Panc1 (cell line): ENCODE measurements at regions not wholly inside any gene's neighbourhood (a gene's known extent, or its start where the extent isn't known, plus 50 kb on each side); places are given as distances from the start of the nearest gene placed in this dataset.

Source experiments
- ATAC-seq: fragments of 200-7000 bp; cut with Tn5 transposase; 2 replicates; pipeline ENCODE4 v1.9.1; 2020; ENCODE audit warnings: mild to moderate bottlenecking, moderate library complexity
- BruUV-seq: library from RNA; stranded (reverse); fragments of 400-500 nt; replicated peaks from 2 replicates; lab custom pipeline; 2021; lab: Mats Ljungman, UMichigan
- CTCF ChIA-PET: fragments of 300-600 bp; sonication (Branson Sonifier 250); formaldehyde crosslinking; loops from one replicate; lab custom pipeline; 2022; ENCODE audit warnings: antibody characterized with exemption; lab: Charles Lee
- POLR2A ChIA-PET: fragments of 300-600 bp; sonication (Branson Sonifier 250); formaldehyde crosslinking; loops from one replicate; lab custom pipeline; 2022; ENCODE audit warnings: antibody characterized with exemption; lab: Charles Lee
- DNase-seq: peaks from one replicate; pipeline ENCODE4 v3.0.0-alpha.2; 2010; ENCODE audit warnings: low read depth, low spot score
- H3K27ac ChIP-seq: 2 replicates; pipeline ENCODE4 v1.5.1; 2011; ENCODE audit warnings: mild to moderate bottlenecking, low read length, inconsistent platforms
- H3K27me3 ChIP-seq: fragments of 200-500 bp; sonication (Bioruptor generic); 2 replicates; pipeline ENCODE4 v1.6.0; 2014; ENCODE audit warnings: low read length, inconsistent platforms; ENCODE audit not compliant: control insufficient read depth, insufficient read depth
- H3K36me3 ChIP-seq: fragments of 200-500 bp; sonication (Bioruptor generic); 2 replicates; pipeline ENCODE4 v1.5.1; 2014; ENCODE audit warnings: inconsistent platforms, mild to moderate bottlenecking, low read length, moderate library complexity; ENCODE audit not compliant: control insufficient read depth, insufficient read depth
- H3K4me1 ChIP-seq: 2 replicates; pipeline ENCODE4 v1.5.1; 2011; ENCODE audit warnings: inconsistent platforms, mild to moderate bottlenecking, low read length, moderate library complexity; ENCODE audit not compliant: control insufficient read depth, insufficient read depth
- H3K4me3 ChIP-seq, 2 experiments: 2 replicates each; pipeline ENCODE4 v1.5.1; 2011 to 2012; ENCODE audit warnings: low read depth in 2 of 2, low read length in 2 of 2, mild to moderate bottlenecking in 2 of 2, inconsistent platforms in 1 of 2, moderate library complexity in 1 of 2
- H3K9me3 ChIP-seq: fragments of 200-500 bp; sonication (Bioruptor generic); 2 replicates; pipeline ENCODE4 v1.5.1; 2014; ENCODE audit warnings: low read depth, mild to moderate bottlenecking, inconsistent platforms, low read length, moderate library complexity; ENCODE audit not compliant: control insufficient read depth, insufficient read depth
- CTCF ChIP-seq: fragments of 450-650 bp; IDR thresholded peaks from 2 replicates; pipeline ENCODE4 v1.5.1; 2017; ENCODE audit warnings: mild to moderate bottlenecking
- POLR2AphosphoS5 ChIP-seq: IDR thresholded peaks from 2 replicates; pipeline ENCODE4 v1.6.1; 2012; ENCODE audit warnings: mild to moderate bottlenecking, low read depth, low read length, moderate library complexity
- REST ChIP-seq, 2 experiments: IDR thresholded peaks; 2 replicates each; pipeline ENCODE4 v1.6.1; 2011 to 2012; ENCODE audit warnings: low read depth in 2 of 2, control low read depth in 1 of 2, low read length in 1 of 2, mild to moderate bottlenecking in 1 of 2, moderate library complexity in 1 of 2; ENCODE audit not compliant: insufficient read depth in 1 of 2
- SIN3A ChIP-seq: IDR thresholded peaks from 2 replicates; pipeline ENCODE4 v1.6.1; 2012; ENCODE audit warnings: low read depth, mild to moderate bottlenecking, low read length, moderate library complexity, borderline replicate concordance; ENCODE audit not compliant: insufficient read depth
- TCF7L2 ChIP-seq: IDR thresholded peaks from 2 replicates; pipeline ENCODE4 v1.6.1; 2011; ENCODE audit warnings: mild to moderate bottlenecking, low read depth, low read length, inconsistent platforms
- in situ Hi-C: cut with HindIII; loops from 2 replicates; pipeline ENCODE4 v1.10.0; 2016; ENCODE audit warnings: low sequenced_read_pairs, low pct_unique_long_range_greater_than_20kb
- intact Hi-C: fragments of 100-400 bp; cut with micrococcal nuclease; formaldehyde crosslinking; loops from one replicate; pipeline ENCODE4 v1.10.0; 2022; ENCODE audit not compliant: unreplicated experiment

GRCh38 chr2:138219961-138220360 lies 255.7 kb downstream of the HNMT start:
- Histone ChIP-seq H3K27me3 (no peaks in the 10 kb centered on the region), H3K27ac (no peak overlapping the region), H3K9me3 (no peaks in the 10 kb centered on the region), H3K36me3 (no peaks in the 10 kb centered on the region), H3K4me1 (no peaks in the 10 kb centered on the region), H3K4me3 (no peak overlapping the region)
- ATAC-seq: no peak
- intact Hi-C loops: no loop called here
- ChIA-PET CTCF (no interaction called here), POLR2A (no interaction called here)
- no peak for DNase-seq
- TF ChIP-seq POLR2AphosphoS5: no peak
- TF ChIP-seq SIN3A: no peak
- TF ChIP-seq REST (IDR thresholded peaks at IDR 0.05; ENCODE audit: insufficient read depth in 1 of 2, low read depth in 2 of 2, low read length in 1 of 2): no peak
- no peak for TF ChIP-seq CTCF
- no peak for TF ChIP-seq TCF7L2
- in situ Hi-C loops: no loop called here
- no TSS peak for BruUV-seq

- in situ Hi-C loops (no loop called here), intact Hi-C loops (no loop called here)
- ChIA-PET POLR2A (no interaction called here), CTCF (no interaction called here)
- no peak overlapping the region for H3K4me3 ChIP-seq
- TF ChIP-seq REST (IDR thresholded peaks at IDR 0.05; ENCODE audit: insufficient read depth in 1 of 2, low read depth in 2 of 2, low read length in 1 of 2) (no peak), SIN3A (no peak), CTCF (no peak), POLR2AphosphoS5 (no peak), TCF7L2 (no peak)
- BruUV-seq: no TSS peak
- no peaks in the 10 kb centered on the region for H3K36me3 ChIP-seq
- no peak for DNase-seq
- no peak for ATAC-seq
- no peaks in the 10 kb centered on the region for H3K4me1 ChIP-seq
- H3K27me3 ChIP-seq: no peaks in the 10 kb centered on the region
- no peaks in the 10 kb centered on the region for H3K9me3 ChIP-seq
- no peak overlapping the region for H3K27ac ChIP-seq
Measured at GRCh38 chr2:138221358-138221757, 257.1 kb downstream of the HNMT start.
